ENCODE measurements at regions not wholly inside any gene's neighbourhood (a gene's known extent, or its start where the extent isn't known, plus 50 kb on each side); places are given as distances from the start of the nearest gene placed in this dataset.

DNA sequence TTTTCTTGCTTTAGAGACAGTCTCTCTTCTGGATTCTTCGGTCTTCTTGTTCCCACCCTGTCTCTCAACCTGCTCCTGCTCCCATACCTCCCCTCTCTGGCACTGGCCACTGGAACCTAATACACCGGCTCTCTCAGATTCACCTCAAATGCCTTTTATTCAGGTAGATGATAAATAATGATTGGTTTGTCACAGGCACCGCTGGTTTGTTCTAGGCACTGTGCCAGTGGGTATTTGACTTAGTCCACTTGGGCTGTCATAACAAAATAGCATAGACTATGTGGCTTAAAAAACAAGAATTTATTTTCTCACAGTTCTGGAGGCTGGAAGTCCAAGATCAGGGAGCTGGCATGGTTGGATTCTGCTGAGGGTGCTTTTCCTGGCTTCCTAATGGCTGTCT, 278.2 kb upstream of the STT3B start:
- DNase-seq (ENCODE audit: low read depth) = no peak
- H3K27me3 ChIP-seq (ENCODE audit: control insufficient read depth, insufficient read depth, low read length) = no peaks in the 10 kb centered on the region
- no peak overlapping the region for H3K4me3 ChIP-seq (ENCODE audit: low read depth, low read length)
- TF ChIP-seq, protein P1, sequence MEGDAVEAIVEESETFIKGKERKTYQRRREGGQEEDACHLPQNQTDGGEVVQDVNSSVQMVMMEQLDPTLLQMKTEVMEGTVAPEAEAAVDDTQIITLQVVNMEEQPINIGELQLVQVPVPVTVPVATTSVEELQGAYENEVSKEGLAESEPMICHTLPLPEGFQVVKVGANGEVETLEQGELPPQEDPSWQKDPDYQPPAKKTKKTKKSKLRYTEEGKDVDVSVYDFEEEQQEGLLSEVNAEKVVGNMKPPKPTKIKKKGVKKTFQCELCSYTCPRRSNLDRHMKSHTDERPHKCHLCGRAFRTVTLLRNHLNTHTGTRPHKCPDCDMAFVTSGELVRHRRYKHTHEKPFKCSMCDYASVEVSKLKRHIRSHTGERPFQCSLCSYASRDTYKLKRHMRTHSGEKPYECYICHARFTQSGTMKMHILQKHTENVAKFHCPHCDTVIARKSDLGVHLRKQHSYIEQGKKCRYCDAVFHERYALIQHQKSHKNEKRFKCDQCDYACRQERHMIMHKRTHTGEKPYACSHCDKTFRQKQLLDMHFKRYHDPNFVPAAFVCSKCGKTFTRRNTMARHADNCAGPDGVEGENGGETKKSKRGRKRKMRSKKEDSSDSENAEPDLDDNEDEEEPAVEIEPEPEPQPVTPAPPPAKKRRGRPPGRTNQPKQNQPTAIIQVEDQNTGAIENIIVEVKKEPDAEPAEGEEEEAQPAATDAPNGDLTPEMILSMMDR (IDR thresholded peaks at IDR 0.05; ENCODE audit: insufficient read depth, low read length, severe bottlenecking) = no peak
- no peak for FAIRE-seq
- H3K36me3 ChIP-seq (ENCODE audit: control insufficient read depth, insufficient read depth, low read length) = no peaks in the 10 kb centered on the region

DNA sequence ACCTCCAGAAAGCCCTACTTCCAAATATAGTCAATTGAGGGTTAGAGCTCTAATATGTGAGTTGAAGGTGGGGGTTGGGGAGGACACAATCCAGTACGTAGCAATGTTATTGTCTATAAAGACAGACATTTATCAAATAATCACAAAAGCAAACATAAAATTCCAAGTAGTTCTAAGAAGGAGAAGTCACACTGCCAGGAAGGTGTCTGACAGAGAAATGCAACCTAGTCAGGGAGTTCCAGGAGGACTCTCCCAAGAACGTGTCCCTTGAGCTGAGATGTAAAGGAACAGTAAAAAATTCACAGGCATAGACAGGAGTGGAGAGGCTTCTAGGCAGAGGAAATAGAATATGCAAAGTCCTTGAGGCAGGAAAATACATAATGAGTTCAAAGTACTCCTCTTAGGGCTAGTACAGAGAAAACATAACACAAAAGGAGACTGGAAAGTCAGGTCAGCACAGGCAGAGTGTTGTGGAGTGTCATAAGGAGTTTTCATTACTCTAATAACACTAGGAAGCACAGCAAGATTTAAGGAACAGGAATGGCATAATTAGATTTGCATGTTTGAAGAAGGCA, 277.6 kb upstream of the STT3B start:
- Histone ChIP-seq H3K4me3 (ENCODE audit: low read depth, low read length) (no peak overlapping the region), H3K36me3 (ENCODE audit: control insufficient read depth, insufficient read depth, low read length) (no peaks in the 10 kb centered on the region), H3K27me3 (ENCODE audit: control insufficient read depth, insufficient read depth, low read length) (no peaks in the 10 kb centered on the region)
- DNase-seq (ENCODE audit: low read depth) = no peak
- TF ChIP-seq, protein P1 (IDR thresholded peaks at IDR 0.05; ENCODE audit: insufficient read depth, low read length, severe bottlenecking) = no peak
- FAIRE-seq = no peak

- H3K4me3 ChIP-seq (ENCODE audit: low read depth, low read length) = no peak overlapping the region
- no peak for FAIRE-seq
- DNase-seq (ENCODE audit: low read depth) = no peak
- no peaks in the 10 kb centered on the region for H3K36me3 ChIP-seq (ENCODE audit: control insufficient read depth, insufficient read depth, low read length)
- TF ChIP-seq, protein P1 (IDR thresholded peaks at IDR 0.05; ENCODE audit: insufficient read depth, low read length, severe bottlenecking) = no peak
- no peaks in the 10 kb centered on the region for H3K27me3 ChIP-seq (ENCODE audit: control insufficient read depth, insufficient read depth, low read length)
These were observed 270.5 kb upstream of the STT3B start for GRCh38 chr3:31262201-31262600.

- Histone ChIP-seq H3K36me3 (ENCODE audit: control insufficient read depth, insufficient read depth, low read length) (no peaks in the 10 kb centered on the region), H3K27me3 (ENCODE audit: control insufficient read depth, insufficient read depth, low read length) (no peaks in the 10 kb centered on the region), H3K4me3 (ENCODE audit: low read depth, low read length) (no peak overlapping the region)
- FAIRE-seq (no peak), DNase-seq (ENCODE audit: low read depth) (no peak)
- TF ChIP-seq, protein P1 (IDR thresholded peaks at IDR 0.05; ENCODE audit: insufficient read depth, low read length, severe bottlenecking) = no peak
These were observed 268.8 kb upstream of the STT3B start for GRCh38 chr3:31263897-31264296.

DNA sequence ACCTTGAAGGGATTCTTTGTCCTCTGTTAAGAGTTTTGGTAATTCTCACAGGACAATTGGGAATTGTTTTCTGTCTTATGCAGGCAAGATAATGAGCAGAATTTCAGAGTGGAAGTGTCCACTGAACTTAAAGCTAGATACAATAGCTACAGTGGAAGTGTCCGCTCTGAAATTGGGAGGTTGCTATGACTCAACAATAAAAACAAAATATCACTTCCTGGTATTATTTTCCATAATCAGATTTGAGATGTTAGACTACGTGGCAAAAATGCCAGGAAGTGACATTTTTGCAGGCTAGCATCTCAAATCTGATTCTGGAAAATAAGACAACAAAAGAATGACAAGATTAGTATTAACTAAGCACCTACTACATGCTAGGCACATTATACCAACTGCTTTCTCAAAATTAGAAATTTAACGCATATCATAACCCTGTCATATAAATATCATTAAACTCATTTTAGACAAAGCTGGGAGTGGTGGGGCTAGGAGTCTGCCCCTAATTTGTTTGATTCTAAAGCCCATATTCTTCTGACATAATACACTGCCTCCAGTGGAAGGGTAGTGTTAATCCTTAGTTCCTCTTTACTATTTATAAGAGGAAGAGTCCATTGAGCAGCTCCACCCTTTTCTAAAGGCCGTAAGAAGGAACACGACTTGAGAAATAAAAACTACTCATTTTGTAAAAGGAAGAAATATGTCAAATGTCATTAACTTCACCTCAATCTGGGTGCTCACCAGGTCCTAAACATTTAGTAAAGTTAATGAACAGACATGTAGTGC, 266.9 kb upstream of the STT3B start:
- FAIRE-seq = no peak
- H3K27me3 ChIP-seq (ENCODE audit: control insufficient read depth, insufficient read depth, low read length) = no peaks in the 10 kb centered on the region
- no peaks in the 10 kb centered on the region for H3K36me3 ChIP-seq (ENCODE audit: control insufficient read depth, insufficient read depth, low read length)
- no peak overlapping the region for H3K4me3 ChIP-seq (ENCODE audit: low read depth, low read length)
- TF ChIP-seq, protein P1 (IDR thresholded peaks at IDR 0.05; ENCODE audit: insufficient read depth, low read length, severe bottlenecking) = no peak
- no peak for DNase-seq (ENCODE audit: low read depth)

All from bronchial epithelial cell (primary cell).